ENCODE measurements at regions not wholly inside any gene's neighbourhood (a gene's known extent, or its start where the extent isn't known, plus 50 kb on each side); places are given as distances from the start of the nearest gene placed in this dataset.
"Not testable (repeated sequence)": the region's sequence is repeated elsewhere in the genome, so short reads cannot be mapped to it uniquely, and the experiment has no call there.

- Histone ChIP-seq H3K9me2 (ENCODE audit: insufficient read depth, low read length) (no peaks in the 10 kb centered on the region), H3K9me3 (ENCODE audit: low read length) (no peaks in the 10 kb centered on the region), H3K27me3 (ENCODE audit: insufficient read depth, low read depth, low read length) (no peaks in the 10 kb centered on the region), H3K9ac (ENCODE audit: low read length) (no peak overlapping the region), H4K20me1 (ENCODE audit: insufficient read depth) (no peaks in the 10 kb centered on the region), H3K79me2 (replicated peaks; ENCODE audit: insufficient read depth, low read length) (no peaks in the 10 kb centered on the region), H3K27ac (ENCODE audit: low read length) (no peak overlapping the region), H3K36me3 (ENCODE audit: insufficient read depth, low read length) (no peaks in the 10 kb centered on the region), H3F3A (ENCODE audit: insufficient read depth, low read length, poor library complexity, severe bottlenecking) (no peaks in the 10 kb centered on the region), H3K4me3 (ENCODE audit: low read length) (no peak overlapping the region), H3K4me2 (ENCODE audit: low read length) (no peak overlapping the region), H2AFZ (ENCODE audit: low read depth, low read length) (no peak overlapping the region)
- TF ChIP-seq MXI1 (conservative IDR thresholded peaks at IDR 0.05; ENCODE audit: poor library complexity, severe bottlenecking) (no peak), POLR2AphosphoS5 (IDR thresholded peaks at IDR 0.05) (no peak), CTCF (IDR thresholded peaks at IDR 0.05; ENCODE audit: poor library complexity, severe bottlenecking) (no peak), RAD21 (conservative IDR thresholded peaks at IDR 0.05) (no peak), SMC3 (conservative IDR thresholded peaks at IDR 0.05; ENCODE audit: poor library complexity) (no peak), TAF1 (IDR thresholded peaks at IDR 0.05; ENCODE audit: low read depth) (no peak), REST (IDR thresholded peaks at IDR 0.05; ENCODE audit: borderline replicate concordance) (no peak), EZH2 (IDR thresholded peaks at IDR 0.05; ENCODE audit: borderline replicate concordance, insufficient read depth, low read length, poor library complexity, severe bottlenecking) (no peak), EP300 (conservative IDR thresholded peaks at IDR 0.05; ENCODE audit: poor library complexity, severe bottlenecking) (no peak)
Measured at GRCh38 chr5:62896121-62896893, 317.7 kb downstream of the LRRC70 start.

- Histone ChIP-seq H3K9me2 (ENCODE audit: insufficient read depth, low read length) (no peaks in the 10 kb centered on the region), H3K4me2 (ENCODE audit: low read length) (no peak overlapping the region), H3K9me3 (ENCODE audit: low read length) (no peaks in the 10 kb centered on the region), H3K9ac (ENCODE audit: low read length) (no peak overlapping the region), H3K27me3 (ENCODE audit: insufficient read depth, low read depth, low read length) (no peaks in the 10 kb centered on the region), H3K36me3 (ENCODE audit: insufficient read depth, low read length) (no peaks in the 10 kb centered on the region), H4K20me1 (ENCODE audit: insufficient read depth) (no peaks in the 10 kb centered on the region), H3K27ac (ENCODE audit: low read length) (no peak overlapping the region), H3K4me3 (ENCODE audit: low read length) (no peak overlapping the region), H2AFZ (ENCODE audit: low read depth, low read length) (no peak overlapping the region), H3F3A (ENCODE audit: insufficient read depth, low read length, poor library complexity, severe bottlenecking) (no peaks in the 10 kb centered on the region), H3K79me2 (replicated peaks; ENCODE audit: insufficient read depth, low read length) (no peaks in the 10 kb centered on the region)
- TF ChIP-seq POLR2AphosphoS5 (IDR thresholded peaks at IDR 0.05), result no peak
- no peak for TF ChIP-seq EZH2 (IDR thresholded peaks at IDR 0.05; ENCODE audit: borderline replicate concordance, insufficient read depth, low read length, poor library complexity, severe bottlenecking)
Measured at GRCh38 chr5:62886603-62887315, 308.1 kb downstream of the LRRC70 start.

GRCh38 chr5:62837330-62837729 lies 258.7 kb downstream of the LRRC70 start:
- H3K4me3 ChIP-seq (ENCODE audit: low read length); H3K79me2 ChIP-seq (replicated peaks; ENCODE audit: insufficient read depth, low read length); H3K9ac ChIP-seq (ENCODE audit: low read length); H3K9me3 ChIP-seq (ENCODE audit: low read length); H3K27me3 ChIP-seq (ENCODE audit: insufficient read depth, low read depth, low read length); H2AFZ ChIP-seq (ENCODE audit: low read depth, low read length); H3K4me2 ChIP-seq (ENCODE audit: low read length); H3F3A ChIP-seq (ENCODE audit: insufficient read depth, low read length, poor library complexity, severe bottlenecking); H3K36me3 ChIP-seq (ENCODE audit: insufficient read depth, low read length); H3K27ac ChIP-seq (ENCODE audit: low read length); H4K20me1 ChIP-seq (ENCODE audit: insufficient read depth); H3K9me2 ChIP-seq (ENCODE audit: insufficient read depth, low read length): not testable (repeated sequence)
